GM18951 (cell line): ENCODE measurements at regions not wholly inside any gene's neighbourhood (a gene's known extent, or its start where the extent isn't known, plus 50 kb on each side); places are given as distances from the start of the nearest gene placed in this dataset.
"Not testable (repeated sequence)": the region's sequence is repeated elsewhere in the genome, so short reads cannot be mapped to it uniquely, and the experiment has no call there.

Experiments used
- POLR2A ChIP-seq: IDR thresholded peaks from 4 replicates; pipeline ENCODE4 v1.6.1; 2011; ENCODE audit warnings: mild to moderate bottlenecking; ENCODE audit not compliant: insufficient read length, insufficient read depth; ENCODE audit errors: extremely low read depth
- in situ Hi-C: fragments of 300-500 bp; cut with MboI; formaldehyde crosslinking; loops from one replicate; pipeline ENCODE4 v1.12.0; 2022; ENCODE audit warnings: low sequenced_read_pairs, mixed read lengths, inconsistent platforms; ENCODE audit not compliant: unreplicated experiment

GRCh38 chr3:185995352-185995751, 57.5 kb upstream of the TRA2B start:
- no peak for TF ChIP-seq POLR2A
- in situ Hi-C loops, result no loop called here

GRCh38 chr3:185992831-185993374, 55.1 kb upstream of the TRA2B start:
- no peak for TF ChIP-seq POLR2A
- in situ Hi-C loops, result no loop called here

GRCh38 chr3:185990995-185991394, 53.2 kb upstream of the TRA2B start:
- in situ Hi-C loops, result not testable (repeated sequence)

GRCh38 chr3:185989511-185989910, 51.7 kb upstream of the TRA2B start:
- in situ Hi-C loops, result loop anchor here (5.0 kb wide), 1 partner anchor 253 kb away; no protein-coding TSS in a partner anchor
- TF ChIP-seq POLR2A, result no peak

GRCh38 chr3:185988816-185989175, 51.0 kb upstream of the TRA2B start:
- no peak for TF ChIP-seq POLR2A
- in situ Hi-C loops, result loop anchor here (5.0 kb wide), 1 partner anchor 254 kb away; no protein-coding TSS in a partner anchor

- in situ Hi-C loops, result loop anchor here (5.0 kb wide), 1 partner anchor 254 kb away; no protein-coding TSS in a partner anchor
- no peak for TF ChIP-seq POLR2A
Observed at GRCh38 chr3:185988080-185988815, 50.4 kb upstream of the TRA2B start.
